ENCODE measurements at regions not wholly inside any gene's neighbourhood (a gene's known extent, or its start where the extent isn't known, plus 50 kb on each side); places are given as distances from the start of the nearest gene placed in this dataset.

DNA sequence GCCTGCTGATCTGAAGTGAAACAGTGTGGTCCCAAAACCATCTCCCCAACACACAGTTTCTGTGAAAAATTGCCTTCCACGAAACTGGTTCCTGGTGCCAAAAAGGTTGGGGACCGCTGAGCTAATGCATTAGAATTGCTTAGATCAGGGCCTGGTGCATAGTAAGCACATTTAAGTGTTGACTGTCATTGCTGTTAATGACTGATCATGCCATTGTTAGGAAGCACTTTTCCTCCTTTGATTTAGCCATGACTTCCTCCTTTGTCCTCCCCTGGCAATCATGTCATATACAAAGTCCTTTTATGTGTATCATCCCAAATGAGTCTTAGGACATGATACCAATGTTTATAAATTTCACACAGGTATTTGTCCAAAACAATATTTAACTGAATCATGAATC is 81.5 kb upstream of the ATP11B start:
- no peak for DNase-seq

DNA sequence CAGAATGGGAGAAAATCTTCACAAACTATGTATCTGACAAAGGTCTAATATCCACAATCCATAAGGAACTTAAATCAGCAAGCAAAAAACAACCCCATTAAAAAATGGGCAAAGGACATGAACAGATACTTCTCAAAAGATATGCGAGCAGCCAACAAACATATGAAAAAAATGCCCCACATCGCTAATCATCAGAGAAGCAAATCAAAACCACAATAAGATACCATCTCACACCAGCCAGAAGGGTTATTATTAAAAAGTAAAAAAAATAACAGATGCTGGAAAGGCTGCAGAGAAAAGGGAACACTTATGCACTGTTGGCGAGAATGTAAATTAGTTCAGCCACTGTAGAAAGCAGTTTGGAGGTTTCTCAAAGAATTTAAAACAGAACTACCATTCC is 80.2 kb upstream of the ATP11B start:
- no peak for DNase-seq

DNA sequence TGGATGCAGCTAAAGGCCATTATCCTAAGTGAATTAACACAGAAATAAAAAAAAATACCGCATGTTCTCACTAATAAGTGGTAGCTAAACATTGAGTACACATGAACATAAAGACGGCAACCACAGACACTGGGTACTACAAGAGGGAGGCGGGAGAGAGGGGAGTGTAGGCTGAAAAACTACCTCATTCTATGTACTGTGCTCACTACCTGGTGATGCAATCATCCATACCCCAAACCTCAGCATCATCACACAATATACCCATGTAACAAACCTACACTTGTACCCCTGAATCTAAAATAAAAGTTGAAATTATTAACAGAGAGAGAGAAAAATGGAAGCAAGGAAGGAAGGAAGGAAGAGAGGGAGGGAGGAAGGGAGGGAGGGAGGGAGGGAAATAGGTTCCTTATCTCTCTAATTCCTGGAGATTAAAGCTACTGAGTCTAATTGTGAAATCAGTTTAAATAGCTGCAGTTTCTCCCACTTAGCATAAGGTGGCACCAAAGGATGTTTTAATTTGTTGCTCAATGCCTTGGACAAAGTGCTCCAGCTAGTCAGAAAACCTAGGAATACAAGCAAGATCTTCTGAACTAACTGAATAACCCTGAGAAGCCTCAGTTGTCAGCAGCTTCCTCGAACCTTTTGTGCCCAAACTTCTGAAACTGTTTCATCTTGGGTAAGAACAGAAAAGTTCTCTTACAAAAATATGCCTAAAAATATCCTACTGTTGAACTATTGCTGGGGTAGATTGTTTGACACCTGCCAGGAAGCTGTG is 79.4 kb upstream of the ATP11B start:
- DNase-seq = no peak

DNA sequence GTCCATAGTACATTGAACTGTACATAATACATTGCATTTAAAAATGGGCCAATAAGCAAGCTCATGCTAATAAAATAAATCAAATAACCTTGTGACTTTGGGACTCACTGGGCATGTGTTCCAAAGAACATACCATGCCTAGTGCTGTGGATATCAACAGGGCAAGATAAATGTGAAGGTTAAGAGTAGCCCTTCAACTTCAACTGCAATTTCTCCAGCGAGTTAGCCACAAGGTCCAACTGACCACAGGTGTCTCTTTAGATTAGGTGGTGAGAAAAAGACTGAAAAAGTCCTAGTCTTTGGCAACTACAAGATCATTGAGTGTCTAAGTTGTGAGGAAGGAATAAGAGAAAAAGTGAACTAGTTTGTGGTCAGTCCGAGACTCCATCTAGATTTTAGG is 78.3 kb upstream of the ATP11B start:
- DNase-seq = no peak

DNA sequence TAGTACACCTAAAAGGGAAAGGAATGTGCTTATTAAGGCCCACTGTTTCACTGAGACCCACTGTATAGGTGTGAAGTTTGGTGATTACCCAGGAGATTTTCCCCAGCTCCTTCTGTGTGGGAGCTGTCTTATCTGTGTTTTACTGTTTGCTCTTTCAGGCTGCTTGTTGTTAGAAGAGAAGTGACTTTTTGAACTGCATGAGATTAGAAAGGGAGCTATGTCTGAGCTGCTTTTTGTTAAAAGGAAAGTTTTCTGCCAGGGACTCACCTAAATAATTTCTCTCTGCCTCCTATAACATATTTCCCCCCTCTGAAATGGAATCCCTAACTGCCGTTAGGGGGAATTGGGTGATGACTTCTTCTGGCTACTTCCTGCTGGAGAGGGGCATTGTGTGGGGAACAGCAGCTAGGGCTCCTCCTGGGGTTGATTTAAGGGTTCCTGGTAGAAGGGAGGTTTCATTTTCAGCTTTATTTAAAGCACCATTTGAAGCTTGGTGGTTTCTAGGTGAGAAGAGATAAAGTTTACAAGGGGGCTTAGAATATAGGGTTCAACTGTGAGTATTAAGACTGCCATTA is 77.1 kb upstream of the ATP11B start:
- no peak for DNase-seq

DNA sequence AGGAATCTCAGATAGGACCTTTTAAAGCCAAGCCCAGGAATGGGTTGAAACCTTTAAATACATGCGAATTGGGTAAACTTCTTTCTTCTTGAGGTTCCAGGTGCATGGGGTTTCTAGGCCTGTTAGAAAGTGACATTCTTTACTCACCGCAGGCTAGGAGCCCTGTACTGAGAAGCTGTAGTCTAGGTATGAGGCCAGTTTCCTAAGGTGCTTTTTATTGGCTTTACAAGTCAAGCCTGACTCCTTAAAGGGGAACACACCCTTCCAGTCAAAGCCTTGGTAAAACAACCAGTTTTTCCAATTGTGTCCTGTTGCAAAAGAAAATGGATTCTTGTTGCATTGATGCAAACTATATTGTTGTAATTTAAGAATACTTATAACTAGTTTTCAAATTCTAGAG is 76.1 kb upstream of the ATP11B start:
- DNase-seq = no peak

DNA sequence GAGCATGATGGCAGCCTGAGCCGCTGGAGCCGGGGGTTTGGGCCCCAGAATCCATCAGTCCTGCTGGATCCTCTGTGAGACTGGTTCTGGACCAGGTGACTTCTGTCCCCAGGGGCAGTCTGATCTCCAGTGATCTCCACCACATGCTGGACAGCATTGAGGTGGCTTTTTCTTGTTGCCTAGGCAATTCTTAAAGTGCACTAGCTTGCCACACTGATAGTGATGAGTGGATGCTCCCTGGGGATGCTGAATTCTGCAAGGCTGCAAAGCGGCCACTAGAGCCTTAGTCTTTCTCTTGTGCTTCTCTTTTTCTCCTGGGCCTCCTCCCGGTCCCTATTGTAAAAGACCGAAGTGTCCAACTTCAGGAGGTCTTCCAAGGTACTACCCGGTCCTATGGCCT is 70.4 kb upstream of the ATP11B start:
- no peak for DNase-seq

DNA sequence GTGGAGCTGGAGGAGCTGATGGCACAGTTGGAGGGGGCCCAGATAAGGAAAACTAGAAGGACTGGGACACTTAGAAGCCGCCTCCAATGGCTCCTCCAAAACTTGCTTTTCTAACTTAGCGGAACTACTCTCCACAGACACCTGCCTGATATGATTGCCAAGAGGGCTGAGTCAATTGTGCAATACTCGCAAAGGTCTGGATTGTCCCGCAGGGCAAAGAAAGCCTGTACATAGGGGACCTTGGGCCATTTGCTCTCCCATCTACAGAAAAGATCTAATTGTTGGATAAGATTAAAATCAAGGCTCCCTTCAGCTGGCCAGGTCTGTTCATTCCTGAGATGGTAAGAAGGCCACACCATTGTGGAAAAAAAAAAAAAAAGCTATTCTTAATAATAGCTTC is 69.7 kb upstream of the ATP11B start:
- no peak for DNase-seq

DNA sequence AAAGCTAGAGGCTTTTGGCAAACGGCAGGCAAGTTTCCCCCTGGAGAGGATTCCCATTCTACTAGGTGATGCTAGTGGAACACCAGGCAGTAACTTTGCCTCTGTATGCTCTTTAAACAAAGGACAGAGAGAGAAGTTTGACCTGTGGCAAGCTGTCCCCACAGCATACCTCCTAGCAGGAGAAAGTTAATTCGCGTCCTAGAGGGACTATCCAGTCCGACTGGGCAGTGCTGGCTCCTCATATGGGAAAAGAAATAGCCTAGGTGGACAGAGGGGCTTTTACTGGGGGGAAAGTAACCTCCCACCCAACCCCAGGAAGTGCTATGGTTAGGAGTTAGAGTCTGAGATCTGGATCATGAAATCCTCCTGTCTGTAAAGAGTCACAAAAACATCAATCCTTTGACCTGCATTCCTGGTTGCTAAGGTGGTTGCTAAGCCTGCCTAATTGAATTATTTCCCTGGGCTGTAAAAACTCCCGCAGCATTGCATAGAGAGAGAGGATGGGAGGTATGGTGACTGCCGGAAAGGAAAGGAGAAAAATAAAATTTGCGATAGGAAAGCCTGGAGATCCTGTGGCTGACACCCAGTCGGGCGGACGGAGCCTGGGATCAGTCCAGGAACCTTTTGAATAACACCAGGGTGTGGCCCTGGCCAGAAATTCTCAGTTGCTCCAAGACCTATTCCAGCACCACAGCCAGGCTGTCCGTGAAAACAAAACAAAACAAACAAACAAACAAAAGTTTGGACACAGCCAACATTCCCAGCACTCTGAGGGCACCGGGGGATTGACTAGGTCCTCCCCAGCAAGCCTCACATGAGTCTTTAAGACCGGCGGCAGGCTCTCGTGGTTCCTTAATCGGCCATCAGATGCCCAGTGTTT is 67.7 kb upstream of the ATP11B start:
- no peak for DNase-seq

DNA sequence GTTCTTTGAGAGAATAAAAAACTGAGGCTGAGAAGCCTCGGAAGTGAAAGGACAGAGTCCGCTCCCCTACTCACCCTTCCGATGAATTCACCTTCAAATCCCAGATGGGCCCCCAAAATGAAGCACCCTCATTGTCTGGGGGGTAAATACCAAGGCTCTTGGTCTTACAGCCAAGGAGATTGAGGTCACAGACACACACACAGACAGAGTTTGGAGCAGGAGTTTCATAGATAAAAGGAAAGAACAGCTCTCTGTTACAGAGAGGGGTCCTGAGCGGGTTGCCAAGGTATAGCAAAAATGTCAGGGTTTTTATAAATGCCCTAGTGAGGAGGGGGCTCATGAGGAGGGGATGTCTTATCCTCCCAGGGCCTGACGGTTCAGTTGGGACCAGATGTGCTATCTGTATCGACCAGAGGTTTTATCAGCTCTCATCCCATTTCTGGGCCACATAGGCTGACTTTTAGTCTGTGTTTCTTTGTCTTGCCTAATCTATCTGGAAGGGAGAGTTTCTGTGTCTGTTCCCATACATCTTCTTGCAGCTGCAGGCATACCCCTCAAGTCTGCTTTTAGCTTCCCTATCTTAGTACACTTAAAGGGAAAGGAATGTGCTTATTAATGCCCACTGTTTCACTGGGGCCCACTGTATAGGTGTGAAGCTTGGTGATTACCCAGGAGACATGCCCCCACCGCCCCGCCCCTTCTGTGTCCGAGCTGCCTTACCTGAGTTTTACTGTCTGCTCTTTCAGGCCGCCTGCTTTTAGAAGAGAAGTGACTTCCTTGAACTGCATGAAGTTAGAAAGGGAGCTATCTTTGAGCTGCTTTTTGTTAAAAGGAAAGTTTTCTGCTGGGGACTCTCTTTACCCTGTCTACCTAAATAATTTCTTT is 66.8 kb upstream of the ATP11B start:
- DNase-seq = no peak

DNA sequence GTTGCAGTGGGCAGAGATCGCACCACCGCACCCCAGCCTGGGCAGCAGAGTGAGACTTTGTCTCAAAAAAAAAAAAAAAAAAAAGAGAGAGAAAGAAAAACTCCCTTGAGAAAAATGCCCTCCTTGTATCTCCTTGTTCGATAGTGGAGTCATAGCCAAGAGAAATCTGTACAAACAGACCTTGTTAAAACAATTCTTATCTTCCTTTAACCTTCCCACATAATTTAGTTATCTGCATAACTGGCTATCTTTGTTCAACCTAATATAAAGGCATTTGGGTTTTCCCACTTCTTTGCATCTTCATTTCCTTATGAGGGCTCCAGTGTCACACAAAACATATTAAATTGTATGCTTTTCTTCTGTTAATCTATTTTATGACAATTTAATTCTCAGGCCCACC is 65.1 kb upstream of the ATP11B start:
- no peak for DNase-seq

DNA sequence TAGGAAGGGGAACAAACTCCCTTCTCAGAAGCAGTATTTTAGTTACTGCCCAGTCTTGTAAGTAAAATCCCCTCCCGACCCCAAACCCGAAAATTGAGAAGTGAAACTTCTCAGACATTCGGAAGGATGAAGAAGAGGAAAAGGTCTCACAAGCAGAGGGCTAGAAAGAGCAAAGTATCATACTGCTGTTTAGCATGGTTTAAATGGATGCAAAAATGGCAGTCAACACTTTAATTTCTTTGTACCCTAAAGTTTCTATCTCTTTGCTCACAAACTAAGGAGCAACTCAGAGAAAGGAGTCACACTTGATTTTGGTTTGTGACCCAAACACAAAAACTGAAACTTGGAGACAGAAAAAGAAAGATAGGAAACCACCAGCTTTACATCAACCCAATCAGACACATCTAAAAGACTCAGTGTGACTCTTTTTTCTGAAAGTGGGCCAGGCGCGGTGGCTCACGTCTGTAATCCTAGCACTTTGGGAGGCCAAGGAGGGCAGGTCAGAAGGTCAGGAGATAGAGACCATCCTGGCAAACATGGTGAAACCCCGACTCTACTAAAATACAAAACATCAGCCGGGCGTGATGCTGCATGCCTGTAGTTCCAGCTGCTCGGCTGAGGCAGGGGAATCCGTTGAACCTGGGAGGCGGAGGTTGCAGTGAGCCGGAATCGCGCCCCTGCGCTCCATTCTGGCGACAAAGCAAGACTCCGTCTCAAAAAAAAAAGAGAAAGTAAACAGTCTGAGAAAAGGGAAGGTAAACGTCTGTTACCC is 63.2 kb upstream of the ATP11B start:
- no peak for DNase-seq

DNA sequence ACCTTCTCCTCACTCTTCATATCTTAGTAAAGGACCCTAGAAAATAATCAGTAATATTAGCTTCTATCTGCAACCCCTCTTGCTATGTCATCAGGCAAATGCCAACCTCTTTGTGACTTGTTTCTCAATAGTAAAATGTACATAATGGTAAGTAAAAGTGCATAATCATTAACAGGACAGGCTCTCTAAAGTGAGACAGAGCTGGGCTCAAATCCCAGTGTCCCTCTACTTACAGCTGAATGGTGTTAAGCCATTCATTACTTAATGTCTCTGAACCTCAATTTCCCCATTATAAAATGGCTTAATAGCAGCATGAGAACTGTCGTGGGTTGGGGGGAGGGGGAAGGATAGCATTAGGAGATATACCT is 62.6 kb upstream of the ATP11B start:
- no peak for DNase-seq

DNA sequence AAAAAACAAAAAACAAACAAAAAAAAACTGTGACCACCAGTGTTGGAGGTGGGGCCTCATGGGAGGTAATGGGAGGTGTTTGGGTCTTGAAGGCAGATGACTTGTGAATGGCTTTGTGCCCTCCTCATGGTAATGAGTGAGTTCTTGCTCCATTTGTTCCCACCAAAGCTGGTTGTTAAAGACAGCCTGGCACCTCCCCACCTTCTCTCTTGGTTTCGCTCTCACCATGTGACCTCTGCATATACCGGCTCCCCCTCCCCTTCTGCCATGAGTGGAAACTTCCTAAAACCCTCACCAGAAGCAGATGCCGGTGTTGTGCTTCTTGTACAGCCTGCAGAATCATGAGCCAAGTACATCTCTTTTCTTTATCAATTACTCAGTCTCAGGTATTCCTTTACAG is 61.5 kb upstream of the ATP11B start:
- DNase-seq = no peak

DNA sequence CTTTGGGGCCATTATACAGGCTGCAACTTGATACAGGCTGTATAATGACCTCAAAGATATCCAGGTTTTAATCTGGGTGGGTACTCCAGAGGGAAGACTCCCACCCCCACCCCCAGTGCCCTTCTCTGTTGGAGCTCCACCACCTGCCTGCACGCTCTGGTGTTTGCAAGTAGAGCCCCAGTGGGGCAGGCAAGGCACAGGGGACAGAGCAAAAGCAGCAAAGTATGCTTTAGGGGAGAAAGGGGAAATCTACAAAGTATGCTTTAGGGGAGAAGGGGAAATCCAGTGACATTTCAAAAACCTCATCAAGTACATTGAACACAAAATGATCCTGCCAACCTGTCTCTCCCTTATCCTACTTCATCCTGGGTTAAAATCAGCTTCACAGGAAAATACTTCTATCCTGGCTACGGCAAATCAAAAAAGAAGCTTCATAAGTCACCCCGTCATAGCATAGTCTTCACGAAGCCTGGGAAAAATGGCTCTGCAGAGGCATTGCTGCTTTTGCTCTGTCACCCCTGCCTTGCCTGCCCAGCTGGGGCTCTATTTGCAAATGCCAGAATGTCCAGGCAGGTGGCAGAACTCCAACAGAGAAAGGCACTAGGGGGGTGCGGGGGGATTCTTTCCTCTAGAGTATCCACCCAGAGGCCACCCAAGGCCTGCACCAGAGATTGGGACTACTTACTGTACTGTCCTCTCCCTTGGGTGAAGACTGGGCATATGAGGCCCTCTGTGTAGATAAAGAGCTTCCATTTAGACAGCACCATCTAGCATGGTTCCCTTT is 60.9 kb upstream of the ATP11B start:
- no peak for DNase-seq

DNA sequence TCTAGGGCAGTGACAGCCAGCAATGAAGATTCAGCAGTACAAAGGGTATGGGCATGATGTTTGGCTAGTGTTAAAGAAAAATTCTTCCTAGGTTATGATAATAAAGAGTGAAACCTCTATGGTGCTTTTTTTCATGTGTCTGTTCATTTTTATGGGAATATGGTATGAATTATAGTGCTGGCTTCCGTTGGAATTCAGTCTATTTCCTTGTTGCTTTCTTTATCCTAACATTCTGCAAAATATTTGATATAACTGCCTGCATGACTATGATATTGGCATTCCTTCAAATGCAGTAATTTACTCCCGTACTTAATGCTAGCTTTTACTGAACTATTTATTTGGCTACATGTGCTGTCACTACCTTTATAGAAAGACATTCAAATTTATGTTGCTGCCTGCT is 57.6 kb upstream of the ATP11B start:
- no peak for DNase-seq

DNA sequence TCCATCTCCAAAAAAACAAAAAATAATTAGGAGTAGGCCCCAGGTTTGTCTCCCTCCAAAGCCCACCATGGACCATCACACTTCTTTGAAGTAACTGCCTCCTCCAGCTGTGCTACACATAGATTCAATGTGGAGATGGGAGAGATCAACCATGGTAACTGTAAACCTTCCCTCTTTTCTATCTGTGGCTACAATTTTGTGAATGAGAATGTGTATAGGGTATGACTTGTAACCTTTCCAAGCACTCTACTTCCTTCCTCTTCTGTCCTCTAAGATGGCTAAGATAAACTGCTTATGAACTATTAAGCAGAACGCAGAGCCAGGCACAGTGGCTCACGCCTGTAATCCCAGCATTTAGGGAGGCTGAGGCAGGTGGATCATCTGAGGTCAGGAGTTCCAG is 55.5 kb upstream of the ATP11B start:
- DNase-seq = no peak

DNA sequence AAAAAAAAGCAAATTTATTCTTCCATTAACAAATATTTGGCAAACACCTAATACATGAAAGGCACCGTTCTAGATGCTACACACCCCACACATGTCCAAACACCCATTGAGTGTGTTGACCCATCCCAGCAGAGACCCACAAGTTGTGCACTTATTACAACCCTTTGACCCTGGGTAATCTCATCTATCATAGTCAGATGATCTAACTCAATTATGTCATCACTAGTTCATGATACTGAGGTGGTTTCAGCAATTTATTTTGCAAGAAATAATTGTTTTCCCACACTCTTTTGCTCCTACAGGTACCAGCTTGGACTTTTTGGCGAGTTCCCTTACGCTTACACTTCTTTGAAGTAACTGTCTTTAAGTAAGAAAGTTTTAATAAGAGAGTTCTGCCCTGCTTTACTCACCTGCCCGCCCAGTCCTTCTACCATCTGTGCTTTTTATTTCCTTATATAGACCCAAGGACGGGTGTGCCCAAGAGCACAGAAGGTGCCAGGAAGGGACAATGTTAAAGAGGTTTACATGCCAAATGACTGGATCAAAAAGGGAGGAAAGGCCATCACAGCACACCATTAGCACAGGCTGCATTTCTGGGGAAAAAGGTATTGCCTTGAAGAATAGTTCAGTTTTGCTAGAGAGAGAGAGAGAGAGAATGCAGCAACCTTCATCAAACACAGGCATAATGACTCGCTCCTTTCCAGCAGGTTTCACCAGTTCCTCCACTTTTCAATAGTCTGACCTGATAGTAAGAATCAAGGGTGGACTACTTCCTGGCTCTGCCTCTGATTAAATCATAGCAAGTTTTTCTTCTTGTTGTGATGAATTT is 54.5 kb upstream of the ATP11B start:
- DNase-seq = no peak

DNA sequence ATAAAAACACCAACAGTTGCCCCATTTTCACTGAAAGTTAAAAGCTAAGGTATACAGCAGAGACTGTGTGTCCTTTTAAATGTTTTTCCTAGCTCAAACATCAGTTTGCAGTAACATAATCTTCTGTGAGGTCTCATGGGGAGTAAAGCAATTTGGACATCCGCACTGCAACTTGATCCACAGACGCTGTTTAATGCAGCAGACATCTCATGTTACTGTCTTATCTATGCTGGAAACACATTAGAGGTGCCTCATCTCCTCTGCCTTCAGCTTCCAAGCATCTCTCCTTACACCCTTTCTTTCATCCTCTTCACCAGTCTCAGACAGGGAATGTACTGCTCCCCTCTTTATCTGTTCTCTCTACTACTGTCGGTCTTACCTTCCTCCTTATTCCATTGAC is 53.7 kb upstream of the ATP11B start:
- DNase-seq = no peak

DNA sequence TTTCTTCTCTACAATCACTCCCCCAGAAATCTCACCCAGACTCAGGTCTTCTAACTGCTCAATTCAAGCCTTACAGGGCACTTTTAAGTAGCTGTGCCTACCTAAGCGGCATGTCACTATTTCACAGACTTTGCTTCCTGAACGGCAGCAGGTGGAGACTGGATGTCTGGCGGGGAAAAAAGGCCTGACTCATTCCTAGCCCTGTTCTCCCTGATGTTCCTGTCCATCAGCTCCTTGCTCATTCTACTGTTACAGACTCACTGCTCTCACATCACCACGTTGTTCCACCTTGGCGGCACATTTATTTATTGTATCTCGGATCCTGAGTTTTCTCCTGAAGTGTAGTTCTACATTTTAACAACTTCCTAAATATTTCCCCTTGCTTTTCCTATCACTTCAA is 52.6 kb upstream of the ATP11B start:
- DNase-seq = no peak

Measured in effector CD4-positive, alpha-beta T cell (primary cell).